Endodermal cell (in vitro differentiated cells): ENCODE measurements at regions not wholly inside any gene's neighbourhood (a gene's known extent, or its start where the extent isn't known, plus 50 kb on each side); places are given as distances from the start of the nearest gene placed in this dataset.
"Not testable (repeated sequence)": the region's sequence is repeated elsewhere in the genome, so short reads cannot be mapped to it uniquely, and the experiment has no call there.

Source experiments
- DNase-seq: peaks from one replicate; pipeline ENCODE4 v3.0.0-alpha.2; 2017
- H3K27ac ChIP-seq: 2 replicates; pipeline ENCODE4 v1.5.1; 2013; ENCODE audit warnings: mild to moderate bottlenecking, low read depth, low read length, moderate library complexity
- H3K27me3 ChIP-seq: 2 replicates; pipeline ENCODE4 v1.6.1; 2013; ENCODE audit warnings: mild to moderate bottlenecking, low read length, moderate library complexity; ENCODE audit not compliant: insufficient read depth, control insufficient read depth, poor library complexity, severe bottlenecking
- H3K36me3 ChIP-seq: 2 replicates; pipeline ENCODE4 v1.7.0; 2013; ENCODE audit warnings: mild to moderate bottlenecking, low read length, moderate library complexity; ENCODE audit not compliant: control insufficient read depth, insufficient read depth
- H3K4me1 ChIP-seq: one replicate; pipeline ENCODE4 v1.7.0; 2013; ENCODE audit warnings: low read length; ENCODE audit not compliant: control insufficient read depth, insufficient read depth
- H3K4me3 ChIP-seq: 2 replicates; pipeline ENCODE4 v1.5.1; 2013; ENCODE audit warnings: mild to moderate bottlenecking, low read length, moderate library complexity
- H3K9ac ChIP-seq: 2 replicates; pipeline ENCODE4 v1.6.1; 2013; ENCODE audit warnings: mild to moderate bottlenecking, low read length, moderate library complexity; ENCODE audit not compliant: poor library complexity, severe bottlenecking; ENCODE audit errors: extremely low read depth
- H3K9me3 ChIP-seq: 2 replicates; pipeline ENCODE4 v1.6.1; 2013; ENCODE audit warnings: mild to moderate bottlenecking, low read length, moderate library complexity; ENCODE audit not compliant: control insufficient read depth
- H3K27ac Mint-ChIP-seq: 2 replicates; pipeline ENCODE4 v1.8.0; 2020; ENCODE audit warnings: mixed read lengths
- H3K27me3 Mint-ChIP-seq: 2 replicates; pipeline ENCODE4 v1.8.0; 2021; ENCODE audit warnings: mild to moderate bottlenecking, mixed read lengths; ENCODE audit not compliant: insufficient read depth
- H3K36me3 Mint-ChIP-seq: 2 replicates; pipeline ENCODE4 v1.8.0; 2020; ENCODE audit warnings: low read depth, mixed read lengths
- H3K4me1 Mint-ChIP-seq: 2 replicates; pipeline ENCODE4 v1.8.0; 2020; ENCODE audit warnings: mixed read lengths
- H3K4me3 Mint-ChIP-seq: 2 replicates; pipeline ENCODE4 v1.8.0; 2020; ENCODE audit warnings: mild to moderate bottlenecking, moderate library complexity, mixed read lengths
- H3K9me3 Mint-ChIP-seq: 2 replicates; pipeline ENCODE4 v1.8.0; 2020; ENCODE audit warnings: mild to moderate bottlenecking, mixed read lengths
- WGBS, 2 experiments: methylation state at CpG; one replicate each; pipeline versions ENCODE4 v1.1.5 to v1.1.7; 2013; ENCODE audit warnings: missing lambda C conversion rate in 2 of 2, mixed read lengths in 1 of 2; ENCODE audit not compliant: insufficient coverage in 1 of 2, insufficient read length in 1 of 2; 5-methylcytosine and 5-hydroxymethylcytosine counted together
- TF ChIP-seq, protein P1 (sequence below): fragments of 200-600 bp; sonication (generic); conservative IDR thresholded peaks from 2 replicates; pipeline ENCODE4 v1.5.0; 2021; ENCODE audit warnings: antibody characterized with exemption, mild to moderate bottlenecking

DNA sequence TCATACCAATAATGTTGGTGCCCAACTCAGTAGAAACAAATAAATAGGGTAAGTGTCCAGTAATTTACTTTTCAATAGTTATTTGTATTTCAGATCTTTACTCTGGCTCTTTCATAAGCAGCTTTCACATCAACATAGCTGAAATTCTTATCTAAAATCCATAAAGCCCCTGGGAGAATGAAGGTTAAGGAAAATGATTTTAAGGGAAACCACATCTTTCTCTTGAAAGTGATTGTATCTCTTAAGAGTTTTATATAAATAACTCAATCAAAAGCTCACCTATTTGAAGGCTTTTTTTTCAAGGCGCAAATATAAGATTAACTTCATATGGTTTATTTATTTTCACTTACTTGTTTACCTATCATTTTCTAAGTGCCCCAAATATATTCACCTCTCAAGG is 324.4 kb downstream of the HGF start:
- no peak overlapping the region for H3K4me3 Mint-ChIP-seq
- H3K27me3 Mint-ChIP-seq, result no peaks in the 10 kb centered on the region
- no peak overlapping the region for H3K4me3 ChIP-seq
- TF ChIP-seq, protein P1, sequence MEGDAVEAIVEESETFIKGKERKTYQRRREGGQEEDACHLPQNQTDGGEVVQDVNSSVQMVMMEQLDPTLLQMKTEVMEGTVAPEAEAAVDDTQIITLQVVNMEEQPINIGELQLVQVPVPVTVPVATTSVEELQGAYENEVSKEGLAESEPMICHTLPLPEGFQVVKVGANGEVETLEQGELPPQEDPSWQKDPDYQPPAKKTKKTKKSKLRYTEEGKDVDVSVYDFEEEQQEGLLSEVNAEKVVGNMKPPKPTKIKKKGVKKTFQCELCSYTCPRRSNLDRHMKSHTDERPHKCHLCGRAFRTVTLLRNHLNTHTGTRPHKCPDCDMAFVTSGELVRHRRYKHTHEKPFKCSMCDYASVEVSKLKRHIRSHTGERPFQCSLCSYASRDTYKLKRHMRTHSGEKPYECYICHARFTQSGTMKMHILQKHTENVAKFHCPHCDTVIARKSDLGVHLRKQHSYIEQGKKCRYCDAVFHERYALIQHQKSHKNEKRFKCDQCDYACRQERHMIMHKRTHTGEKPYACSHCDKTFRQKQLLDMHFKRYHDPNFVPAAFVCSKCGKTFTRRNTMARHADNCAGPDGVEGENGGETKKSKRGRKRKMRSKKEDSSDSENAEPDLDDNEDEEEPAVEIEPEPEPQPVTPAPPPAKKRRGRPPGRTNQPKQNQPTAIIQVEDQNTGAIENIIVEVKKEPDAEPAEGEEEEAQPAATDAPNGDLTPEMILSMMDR, result no peak
- no peaks in the 10 kb centered on the region for H3K36me3 Mint-ChIP-seq
- no peaks in the 10 kb centered on the region for H3K9me3 Mint-ChIP-seq
- 100% methylated on average over 1 of the region's 1 CpG; no CpG with 5 or more reads in 1 of the 2 experiments for WGBS, 2 experiments
- no peaks in the 10 kb centered on the region for H3K36me3 ChIP-seq
- DNase-seq, result no peak
- H3K9ac ChIP-seq, result no peak overlapping the region
- no peak overlapping the region for H3K27ac ChIP-seq
- peaks cover 10% of the 10 kb centered on the region for H3K4me1 Mint-ChIP-seq
- no peaks in the 10 kb centered on the region for H3K9me3 ChIP-seq
- H3K27me3 ChIP-seq, result no peaks in the 10 kb centered on the region
- no peak overlapping the region for H3K27ac Mint-ChIP-seq
- no peaks in the 10 kb centered on the region for H3K4me1 ChIP-seq

DNA sequence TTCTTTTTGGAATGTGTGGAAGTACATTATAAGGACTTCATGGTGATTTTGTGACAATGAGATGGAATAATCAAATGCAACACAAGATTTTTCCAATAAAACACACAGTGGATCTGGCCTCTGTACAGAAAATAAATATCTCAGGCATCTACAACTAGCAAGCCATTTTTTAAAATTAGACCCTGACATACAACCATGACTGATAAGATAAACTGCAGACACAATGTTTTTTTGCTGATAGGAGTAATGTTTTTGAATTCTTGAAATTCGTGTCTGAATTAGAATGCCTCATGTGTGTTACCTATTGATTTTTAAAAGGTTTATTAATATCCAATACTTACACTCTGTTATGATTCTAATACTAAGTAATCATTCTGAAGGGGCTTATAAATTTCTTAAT is 328.1 kb downstream of the HGF start:
- TF ChIP-seq, protein P1, result no peak
- Mint-ChIP-seq H3K27ac (no peak overlapping the region), H3K36me3 (no peaks in the 10 kb centered on the region), H3K9me3 (peaks cover 5% of the 10 kb centered on the region), H3K4me1 (no peaks in the 10 kb centered on the region), H3K4me3 (no peak overlapping the region), H3K27me3 (no peaks in the 10 kb centered on the region)
- Histone ChIP-seq H3K4me3 (no peak overlapping the region), H3K27me3 (no peaks in the 10 kb centered on the region), H3K9ac (no peak overlapping the region), H3K9me3 (no peaks in the 10 kb centered on the region), H3K27ac (no peak overlapping the region), H3K4me1 (no peaks in the 10 kb centered on the region), H3K36me3 (no peaks in the 10 kb centered on the region)
- WGBS, 2 experiments, result 89% methylated on average over 1 of the region's 1 CpG; no CpG with 5 or more reads in 1 of the 2 experiments
- no peak for DNase-seq

DNA sequence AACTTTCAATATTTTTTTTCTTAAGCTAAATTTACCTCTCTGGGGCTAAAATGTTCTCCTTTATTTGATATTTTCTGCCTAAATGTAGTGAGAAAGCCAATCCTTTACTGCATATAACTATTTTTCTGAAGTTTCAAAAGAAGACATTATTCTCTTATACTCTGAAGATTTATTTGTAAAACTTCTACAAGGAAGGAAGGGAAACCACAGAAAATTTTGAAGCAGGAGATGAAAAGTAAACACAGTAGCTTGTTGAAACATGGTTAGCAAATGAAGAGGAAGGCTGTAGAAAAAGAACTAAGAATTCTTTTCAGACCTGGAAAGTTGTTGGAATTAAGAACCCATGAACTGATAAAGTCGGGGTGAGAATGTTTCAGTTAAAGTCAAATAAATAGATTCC is 330.3 kb downstream of the HGF start:
- Mint-ChIP-seq H3K4me1 (no peaks in the 10 kb centered on the region), H3K4me3 (no peak overlapping the region), H3K27ac (no peak overlapping the region), H3K36me3 (no peaks in the 10 kb centered on the region), H3K27me3 (no peaks in the 10 kb centered on the region), H3K9me3 (peaks cover 8% of the 10 kb centered on the region)
- Histone ChIP-seq H3K27me3 (no peaks in the 10 kb centered on the region), H3K27ac (no peak overlapping the region), H3K9me3 (no peaks in the 10 kb centered on the region), H3K4me1 (no peaks in the 10 kb centered on the region), H3K36me3 (no peaks in the 10 kb centered on the region), H3K9ac (no peak overlapping the region), H3K4me3 (no peak overlapping the region)
- WGBS, 2 experiments, result 79% methylated on average over 1 of the region's 1 CpG; no CpG with 5 or more reads in 1 of the 2 experiments
- DNase-seq, result no peak
- TF ChIP-seq, protein P1, result no peak

DNA sequence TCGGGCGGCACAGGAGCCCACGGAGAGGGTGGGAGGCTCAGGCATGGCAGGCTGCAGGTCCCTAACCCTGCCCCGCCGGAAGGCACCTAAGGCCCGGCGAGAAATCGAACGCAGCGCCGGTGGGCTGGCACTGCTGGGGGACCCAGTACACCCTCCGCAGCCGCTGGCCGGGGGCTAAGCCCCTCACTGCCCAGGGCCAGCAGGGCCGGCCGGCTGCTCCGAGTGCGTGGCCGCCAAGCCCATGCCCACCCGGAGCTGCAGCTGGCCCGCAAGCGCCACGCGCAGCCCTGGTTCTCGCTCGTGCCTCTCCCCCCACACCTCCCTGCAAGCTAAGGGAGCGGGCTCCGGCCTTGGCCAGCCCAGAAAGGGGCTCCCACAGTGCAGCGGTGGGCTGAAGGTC is 332.7 kb downstream of the HGF start:
- H3K9me3 Mint-ChIP-seq, H3K4me1 ChIP-seq, H3K36me3 ChIP-seq, H3K9ac ChIP-seq, H3K4me1 Mint-ChIP-seq, H3K4me3 ChIP-seq, H3K27ac Mint-ChIP-seq, H3K27ac ChIP-seq, H3K27me3 Mint-ChIP-seq, DNase-seq, H3K9me3 ChIP-seq, H3K36me3 Mint-ChIP-seq, H3K27me3 ChIP-seq, H3K4me3 Mint-ChIP-seq: not testable (repeated sequence)
- 96 to 100% methylated on average over 7 to 29 of the region's 29 CpGs for WGBS, 2 experiments
